A549 (cell line): ENCODE measurements at regions not wholly inside any gene's neighbourhood (a gene's known extent, or its start where the extent isn't known, plus 50 kb on each side); places are given as distances from the start of the nearest gene placed in this dataset.

Source experiments
- ATAC-seq, 2 experiments: fragments of 200-7000 bp in 1 of 2; fragments of >200 bp in 1 of 2; cut with Nextera tagmentation in 1 of 2; cut with Tn5 transposase in 1 of 2; 3 replicates each; pipeline versions ENCODE4 v1.8.0 to v1.9.1; 2018 to 2020; ENCODE audit warnings: mild to moderate bottlenecking in 1 of 2, moderate library complexity in 1 of 2
- CTCF ChIA-PET: fragments of 300-600 bp; sonication (Branson Sonifier 250); formaldehyde crosslinking; extraction: SDS; loops from one replicate; lab custom pipeline; 2021; ENCODE audit warnings: antibody characterized with exemption, inconsistent platforms; lab: Yijun Ruan, JAX
- POLR2A ChIA-PET: fragments of 350-600 bp; formaldehyde crosslinking; extraction: SDS; loops from one replicate; lab custom pipeline; 2021; ENCODE audit warnings: antibody characterized with exemption, inconsistent platforms; lab: Yijun Ruan, JAX
- DNase-seq, 2 experiments: peaks; one replicate each; pipeline versions ENCODE4 v3.0.0 to v3.0.0-alpha.2; 2011 to 2016; ENCODE audit warnings: low read depth in 1 of 2, low spot score in 1 of 2
- FAIRE-seq: peaks from 2 replicates; lab custom pipeline; 2011; peaks lifted over from hg19 to GRCh38; lab: Jason Lieb, UNC
- H3K27ac ChIP-seq, 2 experiments: fragments of >200 bp; sonication (Bioruptor Twin); formaldehyde crosslinking; 3 replicates each; pipeline ENCODE4 v1.5.1; 2016 to 2017
- H3K4me1 ChIP-seq: fragments of >200 bp; sonication (Bioruptor Twin); formaldehyde crosslinking; 3 replicates; pipeline ENCODE4 v1.6.1; 2016
- H3K4me2 ChIP-seq: fragments of >200 bp; sonication (Bioruptor Twin); formaldehyde crosslinking; 3 replicates; pipeline ENCODE4 v1.6.1; 2016
- H3K4me3 ChIP-seq: fragments of >200 bp; sonication (Bioruptor Twin); formaldehyde crosslinking; 3 replicates; pipeline ENCODE4 v1.5.1; 2016
- H3K9me3 ChIP-seq: fragments of >200 bp; sonication (Bioruptor Twin); formaldehyde crosslinking; 3 replicates; pipeline ENCODE4 v1.6.1; 2016
- BHLHE40 ChIP-seq: IDR thresholded peaks from 2 replicates; pipeline ENCODE4 v1.6.1; 2012; ENCODE audit warnings: low read depth, low read length, inconsistent platforms
- CBX8 ChIP-seq: fragments of 200-600 bp; sonication (generic); IDR thresholded peaks from 2 replicates; pipeline ENCODE4 v1.6.1; 2016
- CEBPB ChIP-seq, 2 experiments: fragments of >200 bp in 1 of 2; sonication (Bioruptor Twin) in 1 of 2; formaldehyde crosslinking in 1 of 2; IDR thresholded peaks; 2 replicates each; pipeline ENCODE4 v1.6.1; 2012 to 2016
- CHD2 ChIP-seq: fragments of 150-350 bp; IDR thresholded peaks from 2 replicates; pipeline ENCODE4 v1.6.1; 2014; ENCODE audit warnings: low read length; ENCODE audit not compliant: partially characterized antibody
- E2F6 ChIP-seq: IDR thresholded peaks from 2 replicates; pipeline ENCODE4 v1.6.1; 2012; ENCODE audit warnings: low read depth, borderline replicate concordance
- FOSL2 ChIP-seq, 2 experiments: fragments of 450-650 bp in 1 of 2; fragments of >200 bp in 1 of 2; sonication (Bioruptor Twin) in 1 of 2; formaldehyde crosslinking; IDR thresholded peaks; 2 replicates each; pipeline versions ENCODE4 v1.5.0 to v1.6.1; 2016 to 2020; ENCODE audit warnings: mild to moderate bottlenecking in 1 of 2, moderate library complexity in 1 of 2
- HDAC2 ChIP-seq: fragments of 200-600 bp; sonication (generic); IDR thresholded peaks from 2 replicates; pipeline ENCODE4 v1.6.1; 2016
- HMGXB4 ChIP-seq: fragments of 250-450 bp; sonication (Bioruptor Pico); IDR thresholded peaks from 2 replicates; pipeline ENCODE4 v1.5.0; 2021; ENCODE audit warnings: mild to moderate bottlenecking, moderate library complexity, borderline replicate concordance
- HOXB13 ChIP-seq: fragments of 250-450 bp; sonication (Bioruptor Pico); IDR thresholded peaks from 2 replicates; pipeline ENCODE4 v1.5.0; 2020; ENCODE audit warnings: low read depth, mild to moderate bottlenecking, moderate library complexity
- JUN ChIP-seq, 2 experiments: fragments of >200 bp; sonication (Bioruptor Twin); formaldehyde crosslinking; IDR thresholded peaks; 2 replicates in 1 of 2; 3 replicates in 1 of 2; pipeline ENCODE4 v1.6.1; 2016 to 2017
- KDM1A ChIP-seq: fragments of 200-600 bp; sonication (generic); IDR thresholded peaks from 2 replicates; pipeline ENCODE4 v1.6.1; 2016; ENCODE audit warnings: low read depth, mild to moderate bottlenecking
- MAX ChIP-seq: IDR thresholded peaks from 2 replicates; pipeline ENCODE4 v1.6.1; 2012
- MAZ ChIP-seq: fragments of 150-350 bp; IDR thresholded peaks from 2 replicates; pipeline ENCODE4 v1.6.1; 2014; ENCODE audit warnings: antibody characterized with exemption, low read depth, low read length, borderline replicate concordance
- MYC ChIP-seq: IDR thresholded peaks from 2 replicates; pipeline ENCODE4 v1.6.1; 2012; ENCODE audit warnings: mild to moderate bottlenecking, inconsistent platforms, low read length, improper control_type of control experiment, borderline replicate concordance
- NFE2L2 ChIP-seq: fragments of 150-350 bp; conservative IDR thresholded peaks from 2 replicates; pipeline ENCODE4 v1.6.1; 2014; ENCODE audit warnings: low read length
- NPAS2 ChIP-seq: fragments of 250-450 bp; sonication (Bioruptor Pico); IDR thresholded peaks from 2 replicates; pipeline ENCODE4 v1.8.0; 2022; ENCODE audit warnings: mild to moderate bottlenecking, moderate library complexity, borderline replicate concordance
- NR3C1 ChIP-seq: fragments of >200 bp; sonication (Bioruptor Twin); formaldehyde crosslinking; IDR thresholded peaks from 3 replicates; pipeline ENCODE4 v1.6.1; 2017
- POLR2AphosphoS2 ChIP-seq: conservative IDR thresholded peaks from 2 replicates; pipeline ENCODE4 v1.6.1; 2012; ENCODE audit warnings: low read length, improper control_type of control experiment, inconsistent platforms
- RNF2 ChIP-seq: fragments of 200-600 bp; sonication (generic); IDR thresholded peaks from 2 replicates; pipeline ENCODE4 v1.6.1; 2016; ENCODE audit warnings: low read depth, mild to moderate bottlenecking, antibody characterized with exemption, moderate library complexity, borderline replicate concordance
- SMC3 ChIP-seq: fragments of >200 bp; sonication (Bioruptor Twin); formaldehyde crosslinking; IDR thresholded peaks from 3 replicates; pipeline ENCODE4 v1.6.1; 2018; ENCODE audit warnings: inconsistent platforms
- SREBF2 ChIP-seq: fragments of 450-650 bp; IDR thresholded peaks from 2 replicates; pipeline ENCODE4 v1.6.1; 2014; ENCODE audit warnings: mild to moderate bottlenecking, moderate library complexity
- TFCP2L1 ChIP-seq: fragments of 250-450 bp; sonication (Bioruptor Pico); IDR thresholded peaks from 2 replicates; pipeline ENCODE4 v1.5.0; 2021; ENCODE audit warnings: mild to moderate bottlenecking
- ZC3H11A ChIP-seq: fragments of 450-650 bp; IDR thresholded peaks from 2 replicates; pipeline ENCODE4 v1.6.1; 2014; ENCODE audit warnings: antibody characterized with exemption, mild to moderate bottlenecking
- ZSCAN20 ChIP-seq: fragments of 250-450 bp; sonication (Bioruptor Pico); IDR thresholded peaks from 2 replicates; pipeline ENCODE4 v1.8.0; 2022; ENCODE audit warnings: mild to moderate bottlenecking, moderate library complexity
- WGBS: methylation state at CpG from one replicate; pipeline ENCODE4 v1.1.6; 2017; ENCODE audit errors: missing lambda C conversion rate; 5-methylcytosine and 5-hydroxymethylcytosine counted together
- TF ChIP-seq, protein P1 (sequence below): fragments of 150-350 bp; IDR thresholded peaks from 2 replicates; pipeline ENCODE4 v1.6.1; 2014; ENCODE audit warnings: low read depth, mild to moderate bottlenecking, low read length

GRCh38 chr11:95445746-95446333 lies 214.8 kb upstream of the SESN3 start:
- ChIA-PET CTCF (no interaction called here), POLR2A (no interaction called here)
- no peak overlapping the region for H3K27ac ChIP-seq
- H3K4me3 ChIP-seq: no peak overlapping the region
- no peak for TF ChIP-seq E2F6
- no peak for TF ChIP-seq FOSL2 (IDR thresholded peaks at IDR 0.05)
- no peak for TF ChIP-seq FOSL2 (CRISPR knock-in tag; IDR thresholded peaks at IDR 0.05)
- no peak for TF ChIP-seq CBX8
- TF ChIP-seq HMGXB4 (CRISPR knock-in tag): no peak
- no peak for TF ChIP-seq NPAS2 (CRISPR knock-in tag)
- no peak for TF ChIP-seq MAX
- TF ChIP-seq NR3C1: no peak
- no peak for TF ChIP-seq BHLHE40
- no peak for TF ChIP-seq RNF2
- TF ChIP-seq MYC: no peak
- no peak for TF ChIP-seq SREBF2
- WGBS: 70% methylated on average over 6 of the region's 13 CpGs
- FAIRE-seq (no peak), ATAC-seq (no peak), DNase-seq (no peak)
- H3K4me2 ChIP-seq: no peak overlapping the region
- H3K9me3 ChIP-seq: no peaks in the 10 kb centered on the region
- no peaks in the 10 kb centered on the region for H3K4me1 ChIP-seq

DNA sequence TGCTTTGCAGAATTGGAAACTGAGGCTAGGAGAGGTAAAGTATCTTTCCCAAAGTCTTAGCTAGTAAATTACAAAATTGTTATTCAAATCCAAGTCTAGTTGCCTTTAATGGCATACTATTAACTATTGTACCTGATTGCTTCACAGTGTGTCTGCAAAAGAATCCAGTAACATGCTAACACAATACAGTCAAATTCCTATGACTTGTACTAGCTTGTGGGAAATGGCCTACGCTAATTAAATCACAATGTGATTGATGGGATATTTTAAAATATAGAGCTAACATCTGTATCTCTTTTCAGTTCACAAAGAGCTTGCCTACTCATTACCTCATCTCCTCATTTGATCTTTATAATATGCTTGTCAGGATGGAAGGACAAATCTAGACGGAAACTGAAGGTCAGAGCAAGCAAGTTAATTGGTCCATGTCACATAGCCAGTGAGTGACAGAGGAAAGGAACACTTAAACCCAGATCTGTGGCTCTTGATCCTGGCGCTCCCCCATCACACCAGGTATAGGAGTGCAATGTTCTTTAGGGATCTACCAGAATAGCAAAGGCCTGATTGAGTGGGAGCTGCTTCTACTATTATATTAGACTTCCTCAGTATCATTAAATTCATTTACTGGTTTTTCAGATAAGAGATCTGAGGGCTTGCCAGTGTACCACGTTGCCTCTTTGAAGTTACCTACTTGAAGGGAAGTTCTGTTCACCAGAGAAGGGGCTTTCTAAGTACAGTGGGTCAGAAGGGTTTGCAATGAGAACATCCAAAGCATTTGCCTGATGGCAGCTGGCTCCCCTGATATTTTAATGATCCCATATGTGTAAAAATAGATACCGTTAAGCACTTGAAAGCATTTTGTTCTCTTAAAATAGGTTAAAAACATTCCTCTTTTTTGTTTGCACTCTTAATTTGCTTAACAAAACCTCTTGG lies 213.6 kb upstream of the SESN3 start:
- ChIA-PET POLR2A (no interaction called here), CTCF (no interaction called here)
- no peak overlapping the region for H3K4me3 ChIP-seq
- no peak overlapping the region for H3K4me2 ChIP-seq
- TF ChIP-seq NFE2L2 (no peak), MAZ (no peak), KDM1A (no peak), CHD2 (no peak), JUN (IDR thresholded peaks at IDR 0.05) (no peak), POLR2AphosphoS2 (no peak), CEBPB (IDR thresholded peaks at IDR 0.05) (no peak), ZC3H11A (no peak), FOSL2 (IDR thresholded peaks at IDR 0.05) (no peak), FOSL2 (CRISPR knock-in tag; IDR thresholded peaks at IDR 0.05) (no peak), HOXB13 (CRISPR knock-in tag) (no peak), HDAC2 (no peak), RNF2 (no peak), ZSCAN20 (CRISPR knock-in tag) (no peak), SMC3 (no peak), TFCP2L1 (CRISPR knock-in tag) (no peak), SREBF2 (no peak)
- TF ChIP-seq, protein P1, sequence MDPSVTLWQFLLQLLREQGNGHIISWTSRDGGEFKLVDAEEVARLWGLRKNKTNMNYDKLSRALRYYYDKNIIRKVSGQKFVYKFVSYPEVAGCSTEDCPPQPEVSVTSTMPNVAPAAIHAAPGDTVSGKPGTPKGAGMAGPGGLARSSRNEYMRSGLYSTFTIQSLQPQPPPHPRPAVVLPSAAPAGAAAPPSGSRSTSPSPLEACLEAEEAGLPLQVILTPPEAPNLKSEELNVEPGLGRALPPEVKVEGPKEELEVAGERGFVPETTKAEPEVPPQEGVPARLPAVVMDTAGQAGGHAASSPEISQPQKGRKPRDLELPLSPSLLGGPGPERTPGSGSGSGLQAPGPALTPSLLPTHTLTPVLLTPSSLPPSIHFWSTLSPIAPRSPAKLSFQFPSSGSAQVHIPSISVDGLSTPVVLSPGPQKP: no peak
- no peaks in the 10 kb centered on the region for H3K4me1 ChIP-seq
- ATAC-seq: no peak
- no peak overlapping the region for H3K27ac ChIP-seq
- H3K9me3 ChIP-seq: no peaks in the 10 kb centered on the region
- no peak for FAIRE-seq
- WGBS: 38% methylated on average over 5 of the region's 5 CpGs
- no peak for DNase-seq
